AG10803 (cell line): ENCODE measurements at regions not wholly inside any gene's neighbourhood (a gene's known extent, or its start where the extent isn't known, plus 50 kb on each side); places are given as distances from the start of the nearest gene placed in this dataset.

Experiments
- DNase-seq: peaks from one replicate; pipeline ENCODE4 v3.0.0; 2010; ENCODE audit warnings: low read depth
- H3K4me3 ChIP-seq: 2 replicates; pipeline ENCODE4 v1.5.1; 2011; ENCODE audit warnings: mild to moderate bottlenecking, low read length, control low read depth
- CTCF ChIP-seq: conservative IDR thresholded peaks from 2 replicates; pipeline ENCODE4 v1.5.1; 2011; ENCODE audit warnings: mild to moderate bottlenecking, low read length, control low read depth, inconsistent platforms

GRCh38 chr11:92781151-92781550, 188.3 kb upstream of the MTNR1B start:
- no peak overlapping the region for H3K4me3 ChIP-seq
- DNase-seq = no peak
- TF ChIP-seq CTCF = no peak

DNA sequence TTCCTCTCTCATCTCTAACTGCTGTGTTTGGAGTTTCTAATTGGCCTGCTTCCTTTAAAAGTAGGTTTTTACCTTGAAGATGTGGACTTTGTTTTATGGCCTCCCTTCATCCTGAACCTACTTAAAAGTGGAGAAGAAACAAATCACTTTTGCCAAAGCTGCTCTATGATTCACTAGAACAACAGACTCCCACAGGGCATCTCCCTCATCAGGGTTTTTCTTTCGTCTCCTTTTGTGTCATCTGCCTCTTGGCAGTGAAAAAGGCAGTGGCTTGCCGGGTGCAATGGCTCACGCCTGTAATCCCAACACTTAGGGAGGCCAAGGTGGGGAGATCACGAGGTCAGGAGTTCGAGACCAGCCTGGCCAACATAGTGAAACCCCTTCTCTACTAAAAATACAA, 186.6 kb upstream of the MTNR1B start:
- H3K4me3 ChIP-seq = no peak overlapping the region
- DNase-seq = no peak
- TF ChIP-seq CTCF = no peak

- DNase-seq = no peak
- no peak overlapping the region for H3K4me3 ChIP-seq
- no peak for TF ChIP-seq CTCF
Measured at GRCh38 chr11:92784331-92784730, 185.1 kb upstream of the MTNR1B start.

- no peak for TF ChIP-seq CTCF
- no peak for DNase-seq
- H3K4me3 ChIP-seq = no peak overlapping the region
Measured at GRCh38 chr11:92787638-92788037, 181.8 kb upstream of the MTNR1B start.

- no peak for TF ChIP-seq CTCF
- H3K4me3 ChIP-seq = no peak overlapping the region
- no peak for DNase-seq
Measured at GRCh38 chr11:92789761-92790160, 179.7 kb upstream of the MTNR1B start.

DNA sequence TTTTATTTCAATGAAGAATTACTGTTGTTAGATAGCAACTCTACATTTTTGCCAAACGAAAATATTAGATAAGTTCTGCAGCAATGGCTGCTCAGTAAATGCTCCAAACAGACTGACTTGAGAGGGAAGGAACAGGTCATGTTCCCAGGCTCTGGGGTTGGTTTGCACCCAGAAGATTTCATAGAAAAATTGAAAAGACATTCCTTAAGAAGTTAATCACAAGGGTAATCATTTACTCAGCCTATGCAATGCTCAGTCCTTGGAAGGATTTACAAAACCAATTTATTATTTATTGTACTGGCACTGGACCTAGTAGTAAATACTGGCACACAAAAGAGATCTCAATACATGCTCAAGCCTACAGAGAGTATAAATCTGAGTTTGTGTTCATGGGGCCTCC, 179.1 kb upstream of the MTNR1B start:
- DNase-seq = peak; percentile 13
- no peak overlapping the region for H3K4me3 ChIP-seq
- TF ChIP-seq CTCF = no peak

GRCh38 chr11:92790926-92791616, 178.4 kb upstream of the MTNR1B start:
- DNase-seq = no peak
- TF ChIP-seq CTCF = no peak

More at GRCh38 chr11:92790926-92791616, 178.4 kb upstream of the MTNR1B start:
- H3K4me3 ChIP-seq = no peak overlapping the region
